Activated CD8-positive, alpha-beta T cell treated with anti-CD3 and anti-CD28 coated beads for 36 hours (primary cell): ENCODE measurements at regions not wholly inside any gene's neighbourhood (a gene's known extent, or its start where the extent isn't known, plus 50 kb on each side); places are given as distances from the start of the nearest gene placed in this dataset.

Experiments used
- ATAC-seq: fragments of 200-7000 bp; cut with Tn5 transposase; one replicate; pipeline ENCODE4 v1.10.0; 2021; ENCODE audit warnings: mild to moderate bottlenecking, moderate library complexity
- CTCF ChIA-PET: fragments of 350-600 bp; sonication (Branson Sonifier 250); formaldehyde crosslinking; loops from one replicate; lab custom pipeline; 2021; ENCODE audit warnings: antibody characterized with exemption; lab: Charles Lee
- POLR2A ChIA-PET: fragments of 350-600 bp; sonication (Branson Sonifier 250); formaldehyde crosslinking; loops from one replicate; lab custom pipeline; 2021; ENCODE audit warnings: antibody characterized with exemption; lab: Charles Lee
- DNase-seq: peaks from one replicate; pipeline ENCODE4 v3.0.0-alpha.2; 2020
- H3K27ac Mint-ChIP-seq: one replicate; pipeline ENCODE4 v1.8.0; 2021; ENCODE audit warnings: mild to moderate bottlenecking, mixed read lengths
- H3K27me3 Mint-ChIP-seq: one replicate; pipeline ENCODE4 v1.8.0; 2021; ENCODE audit warnings: mixed read lengths
- H3K36me3 Mint-ChIP-seq: one replicate; pipeline ENCODE4 v1.8.0; 2021; ENCODE audit warnings: low read depth, mixed read lengths
- H3K4me1 Mint-ChIP-seq: one replicate; pipeline ENCODE4 v1.8.0; 2021; ENCODE audit warnings: low read depth, mixed read lengths
- H3K4me3 Mint-ChIP-seq: one replicate; pipeline ENCODE4 v1.8.0; 2021; ENCODE audit warnings: mild to moderate bottlenecking, moderate library complexity, mixed read lengths
- H3K9me3 Mint-ChIP-seq: one replicate; pipeline ENCODE4 v1.8.0; 2021; ENCODE audit warnings: mixed read lengths
- CTCF ChIP-seq: fragments of 200-600 bp; IDR thresholded peaks from one replicate; pipeline ENCODE4 v1.8.0; 2022; ENCODE audit warnings: antibody characterized with exemption, mild to moderate bottlenecking
- intact Hi-C: fragments of 100-400 bp; cut with micrococcal nuclease; formaldehyde crosslinking; loops from one replicate; pipeline ENCODE4 v1.10.0; 2022

- intact Hi-C loops, result no loop called here
- no peak for TF ChIP-seq CTCF
- DNase-seq (no peak), ATAC-seq (no peak)
- Mint-ChIP-seq H3K36me3 (no peaks in the 10 kb centered on the region), H3K4me1 (no peaks in the 10 kb centered on the region), H3K27ac (no peak overlapping the region), H3K27me3 (no peaks in the 10 kb centered on the region), H3K9me3 (peaks cover 4% of the 10 kb centered on the region), H3K4me3 (no peak overlapping the region)
- ChIA-PET CTCF (no interaction called here), POLR2A (no interaction called here)
These were observed 279.6 kb upstream of the PLSCR5 start for GRCh38 chr3:146884721-146885120.

- no peak for ATAC-seq
- intact Hi-C loops, result no loop called here
- no peaks in the 10 kb centered on the region for H3K4me1 Mint-ChIP-seq
These were observed 279.1 kb upstream of the PLSCR5 start for GRCh38 chr3:146884296-146884695.

GRCh38 chr3:146883288-146883687 lies 278.1 kb upstream of the PLSCR5 start:
- DNase-seq (no peak), ATAC-seq (no peak)
- no peaks in the 10 kb centered on the region for H3K36me3 Mint-ChIP-seq
- no peaks in the 10 kb centered on the region for H3K4me1 Mint-ChIP-seq
- intact Hi-C loops, result no loop called here
- no peak overlapping the region for H3K27ac Mint-ChIP-seq
- no peak overlapping the region for H3K4me3 Mint-ChIP-seq
- ChIA-PET POLR2A (no interaction called here), CTCF (no interaction called here)
- no peaks in the 10 kb centered on the region for H3K27me3 Mint-ChIP-seq
- no peak for TF ChIP-seq CTCF
- H3K9me3 Mint-ChIP-seq, result peaks cover 4% of the 10 kb centered on the region

More at GRCh38 chr3:146884296-146884695, 279.1 kb upstream of the PLSCR5 start:
- ChIA-PET POLR2A (no interaction called here), CTCF (no interaction called here)
- H3K27ac Mint-ChIP-seq, result no peak overlapping the region
- peaks cover 4% of the 10 kb centered on the region for H3K9me3 Mint-ChIP-seq
- H3K4me3 Mint-ChIP-seq, result no peak overlapping the region
- H3K36me3 Mint-ChIP-seq, result no peaks in the 10 kb centered on the region
- DNase-seq, result no peak
- TF ChIP-seq CTCF, result no peak
- no peaks in the 10 kb centered on the region for H3K27me3 Mint-ChIP-seq

- intact Hi-C loops, result no loop called here
- ATAC-seq (no peak), DNase-seq (no peak)
- H3K27ac Mint-ChIP-seq, result no peak overlapping the region
- no peaks in the 10 kb centered on the region for H3K36me3 Mint-ChIP-seq
- CTCF ChIA-PET, result no interaction called here
- peaks cover 4% of the 10 kb centered on the region for H3K9me3 Mint-ChIP-seq
- POLR2A ChIA-PET, result no interaction called here
- H3K4me1 Mint-ChIP-seq, result no peaks in the 10 kb centered on the region
- no peak for TF ChIP-seq CTCF
- H3K4me3 Mint-ChIP-seq, result no peak overlapping the region
- H3K27me3 Mint-ChIP-seq, result no peaks in the 10 kb centered on the region
These were observed 277.0 kb upstream of the PLSCR5 start for GRCh38 chr3:146881966-146882760.

GRCh38 chr3:146881356-146881755 lies 276.2 kb upstream of the PLSCR5 start:
- no peak for ATAC-seq
- intact Hi-C loops, result no loop called here
- no peak overlapping the region for H3K4me3 Mint-ChIP-seq
- no peaks in the 10 kb centered on the region for H3K36me3 Mint-ChIP-seq
- peaks cover 4% of the 10 kb centered on the region for H3K9me3 Mint-ChIP-seq
- ChIA-PET CTCF (no interaction called here), POLR2A (no interaction called here)
- no peak for DNase-seq
- TF ChIP-seq CTCF, result no peak
- H3K27ac Mint-ChIP-seq, result no peak overlapping the region
- H3K4me1 Mint-ChIP-seq, result no peaks in the 10 kb centered on the region
- no peaks in the 10 kb centered on the region for H3K27me3 Mint-ChIP-seq
